Stomach (tissue), 4 donors: ENCODE measurements at regions not wholly inside any gene's neighbourhood (a gene's known extent, or its start where the extent isn't known, plus 50 kb on each side); places are given as distances from the start of the nearest gene placed in this dataset.

ENCODE experiments used
- POLR2A ChIP-seq, 4 donors: fragments of 450-650 bp; IDR thresholded peaks; one replicate each; pipeline ENCODE4 v1.6.1; 2016; ENCODE audit warnings: antibody characterized with exemption in 4 of 4, control low read depth in 2 of 4, mild to moderate bottlenecking in 1 of 4, moderate library complexity in 1 of 4
- POLR2AphosphoS5 ChIP-seq, 3 donors: sonication (generic); formaldehyde crosslinking; IDR thresholded peaks; one replicate each; pipeline ENCODE4 v1.6.1; 2016; ENCODE audit warnings: antibody characterized with exemption in 3 of 3
- TF ChIP-seq, protein P1 (sequence below), 7 experiments: fragments of 450-650 bp in 4 of 7; fragments of 200-600 bp in 3 of 7; sonication (generic) in 3 of 7; IDR thresholded peaks; one replicate each; pipeline ENCODE4 v1.5.1; 2016 to 2019; ENCODE audit warnings: antibody characterized with exemption in 7 of 7, control low read depth in 2 of 7, mild to moderate bottlenecking in 1 of 7

DNA sequence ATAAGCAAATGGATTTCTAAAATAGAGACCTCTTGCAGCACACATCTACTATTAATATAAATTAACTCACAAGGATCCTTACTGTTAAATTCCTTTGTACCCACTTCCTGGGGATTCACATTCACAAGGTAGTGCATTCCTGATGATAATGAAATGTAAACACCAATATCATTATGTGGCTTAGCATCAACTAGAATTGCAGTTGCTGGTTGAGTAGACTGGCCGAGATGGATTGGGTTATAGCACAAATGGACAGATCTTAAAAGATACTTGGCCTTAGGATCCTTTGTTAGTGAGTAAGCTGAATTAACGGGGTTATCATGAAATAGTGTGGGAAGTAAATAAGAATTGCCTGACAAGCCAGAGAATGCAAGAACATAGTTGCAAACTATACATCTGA, 369.1 kb downstream of the AEBP2 start:
- TF ChIP-seq, protein P1, sequence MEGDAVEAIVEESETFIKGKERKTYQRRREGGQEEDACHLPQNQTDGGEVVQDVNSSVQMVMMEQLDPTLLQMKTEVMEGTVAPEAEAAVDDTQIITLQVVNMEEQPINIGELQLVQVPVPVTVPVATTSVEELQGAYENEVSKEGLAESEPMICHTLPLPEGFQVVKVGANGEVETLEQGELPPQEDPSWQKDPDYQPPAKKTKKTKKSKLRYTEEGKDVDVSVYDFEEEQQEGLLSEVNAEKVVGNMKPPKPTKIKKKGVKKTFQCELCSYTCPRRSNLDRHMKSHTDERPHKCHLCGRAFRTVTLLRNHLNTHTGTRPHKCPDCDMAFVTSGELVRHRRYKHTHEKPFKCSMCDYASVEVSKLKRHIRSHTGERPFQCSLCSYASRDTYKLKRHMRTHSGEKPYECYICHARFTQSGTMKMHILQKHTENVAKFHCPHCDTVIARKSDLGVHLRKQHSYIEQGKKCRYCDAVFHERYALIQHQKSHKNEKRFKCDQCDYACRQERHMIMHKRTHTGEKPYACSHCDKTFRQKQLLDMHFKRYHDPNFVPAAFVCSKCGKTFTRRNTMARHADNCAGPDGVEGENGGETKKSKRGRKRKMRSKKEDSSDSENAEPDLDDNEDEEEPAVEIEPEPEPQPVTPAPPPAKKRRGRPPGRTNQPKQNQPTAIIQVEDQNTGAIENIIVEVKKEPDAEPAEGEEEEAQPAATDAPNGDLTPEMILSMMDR (IDR thresholded peaks at IDR 0.05) = no peak
- TF ChIP-seq POLR2AphosphoS5 (IDR thresholded peaks at IDR 0.05) = no peak
- no peak for TF ChIP-seq POLR2A (IDR thresholded peaks at IDR 0.05)
